ENCODE measurements at regions not wholly inside any gene's neighbourhood (a gene's known extent, or its start where the extent isn't known, plus 50 kb on each side); places are given as distances from the start of the nearest gene placed in this dataset.

GRCh38 chr10:47150581-47150980, 149.4 kb upstream of the GDF10 start:
- BruUV-seq (replicated peaks): no TSS peak
- DNase-seq (ENCODE audit: low read depth, low spot score) (no peak), ATAC-seq (no peak)
- in situ Hi-C loops (cut with HindIII; ENCODE audit: low pct_unique_long_range_greater_than_20kb, low sequenced_read_pairs) (no loop called here), intact Hi-C loops (cut with micrococcal nuclease; ENCODE audit: unreplicated experiment) (no loop called here)
- no peak overlapping the region for H3K27ac ChIP-seq (ENCODE audit: low read length)
- no peak for TF ChIP-seq CTCF (IDR thresholded peaks at IDR 0.05)
- TF ChIP-seq SIN3A (IDR thresholded peaks at IDR 0.05; ENCODE audit: borderline replicate concordance, insufficient read depth, low read depth, low read length): no peak
- TF ChIP-seq POLR2AphosphoS5 (IDR thresholded peaks at IDR 0.05; ENCODE audit: low read depth, low read length): no peak
- TF ChIP-seq TCF7L2 (IDR thresholded peaks at IDR 0.05; ENCODE audit: low read depth, low read length): no peak
- TF ChIP-seq, protein P1, sequence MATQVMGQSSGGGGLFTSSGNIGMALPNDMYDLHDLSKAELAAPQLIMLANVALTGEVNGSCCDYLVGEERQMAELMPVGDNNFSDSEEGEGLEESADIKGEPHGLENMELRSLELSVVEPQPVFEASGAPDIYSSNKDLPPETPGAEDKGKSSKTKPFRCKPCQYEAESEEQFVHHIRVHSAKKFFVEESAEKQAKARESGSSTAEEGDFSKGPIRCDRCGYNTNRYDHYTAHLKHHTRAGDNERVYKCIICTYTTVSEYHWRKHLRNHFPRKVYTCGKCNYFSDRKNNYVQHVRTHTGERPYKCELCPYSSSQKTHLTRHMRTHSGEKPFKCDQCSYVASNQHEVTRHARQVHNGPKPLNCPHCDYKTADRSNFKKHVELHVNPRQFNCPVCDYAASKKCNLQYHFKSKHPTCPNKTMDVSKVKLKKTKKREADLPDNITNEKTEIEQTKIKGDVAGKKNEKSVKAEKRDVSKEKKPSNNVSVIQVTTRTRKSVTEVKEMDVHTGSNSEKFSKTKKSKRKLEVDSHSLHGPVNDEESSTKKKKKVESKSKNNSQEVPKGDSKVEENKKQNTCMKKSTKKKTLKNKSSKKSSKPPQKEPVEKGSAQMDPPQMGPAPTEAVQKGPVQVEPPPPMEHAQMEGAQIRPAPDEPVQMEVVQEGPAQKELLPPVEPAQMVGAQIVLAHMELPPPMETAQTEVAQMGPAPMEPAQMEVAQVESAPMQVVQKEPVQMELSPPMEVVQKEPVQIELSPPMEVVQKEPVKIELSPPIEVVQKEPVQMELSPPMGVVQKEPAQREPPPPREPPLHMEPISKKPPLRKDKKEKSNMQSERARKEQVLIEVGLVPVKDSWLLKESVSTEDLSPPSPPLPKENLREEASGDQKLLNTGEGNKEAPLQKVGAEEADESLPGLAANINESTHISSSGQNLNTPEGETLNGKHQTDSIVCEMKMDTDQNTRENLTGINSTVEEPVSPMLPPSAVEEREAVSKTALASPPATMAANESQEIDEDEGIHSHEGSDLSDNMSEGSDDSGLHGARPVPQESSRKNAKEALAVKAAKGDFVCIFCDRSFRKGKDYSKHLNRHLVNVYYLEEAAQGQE (IDR thresholded peaks at IDR 0.05; ENCODE audit: insufficient read depth in 1 of 2, low read depth in 2 of 2, low read length in 1 of 2): no peak
- no peaks in the 10 kb centered on the region for H3K36me3 ChIP-seq (ENCODE audit: control insufficient read depth, insufficient read depth, low read length)
- peaks cover 9% of the 10 kb centered on the region; the same call in 1 of the 2 replicates for H3K27me3 ChIP-seq (ENCODE audit: control insufficient read depth, insufficient read depth, low read length)
- H3K4me1 ChIP-seq (ENCODE audit: control insufficient read depth, insufficient read depth, low read length): no peaks in the 10 kb centered on the region
- H3K9me3 ChIP-seq (ENCODE audit: control insufficient read depth, insufficient read depth, low read depth, low read length): no peaks in the 10 kb centered on the region
- ChIA-PET POLR2A (no interaction called here), CTCF (no interaction called here)
- no peak overlapping the region for H3K4me3 ChIP-seq (ENCODE audit: low read depth in 2 of 2, low read length in 2 of 2)

- no peak overlapping the region for H3K27ac ChIP-seq (ENCODE audit: low read length)
- CTCF ChIA-PET: no interaction called here
- no peaks in the 10 kb centered on the region for H3K36me3 ChIP-seq (ENCODE audit: control insufficient read depth, insufficient read depth, low read length)
- H3K9me3 ChIP-seq (ENCODE audit: control insufficient read depth, insufficient read depth, low read depth, low read length): no peaks in the 10 kb centered on the region
- H3K27me3 ChIP-seq (ENCODE audit: control insufficient read depth, insufficient read depth, low read length): peaks cover 9% of the 10 kb centered on the region; the same call in 1 of the 2 replicates
- intact Hi-C loops (cut with micrococcal nuclease; ENCODE audit: unreplicated experiment): no loop called here
- H3K4me3 ChIP-seq (ENCODE audit: low read depth in 2 of 2, low read length in 2 of 2): no peak overlapping the region
- DNase-seq (ENCODE audit: low read depth, low spot score) (no peak), ATAC-seq (no peak)
- TF ChIP-seq POLR2AphosphoS5 (IDR thresholded peaks at IDR 0.05; ENCODE audit: low read depth, low read length) (no peak), TCF7L2 (IDR thresholded peaks at IDR 0.05; ENCODE audit: low read depth, low read length) (no peak), SIN3A (IDR thresholded peaks at IDR 0.05; ENCODE audit: borderline replicate concordance, insufficient read depth, low read depth, low read length) (no peak), CTCF (IDR thresholded peaks at IDR 0.05) (no peak)
- TF ChIP-seq, protein P1 (IDR thresholded peaks at IDR 0.05; ENCODE audit: insufficient read depth in 1 of 2, low read depth in 2 of 2, low read length in 1 of 2): no peak
- H3K4me1 ChIP-seq (ENCODE audit: control insufficient read depth, insufficient read depth, low read length): no peaks in the 10 kb centered on the region
- BruUV-seq (replicated peaks): no TSS peak
- POLR2A ChIA-PET: no interaction called here
- in situ Hi-C loops (cut with HindIII; ENCODE audit: low pct_unique_long_range_greater_than_20kb, low sequenced_read_pairs): no loop called here
Measured at GRCh38 chr10:47151920-47152319, 148.1 kb upstream of the GDF10 start.
